Activated naive CD4-positive, alpha-beta T cell treated with anti-CD3 and anti-CD28 coated beads, Interleukin-2, amount 10 ng/mL, durations not matched to agents 7 days and 5 days (primary cell): ENCODE measurements at regions not wholly inside any gene's neighbourhood (a gene's known extent, or its start where the extent isn't known, plus 50 kb on each side); places are given as distances from the start of the nearest gene placed in this dataset.
"Not testable (repeated sequence)": the region's sequence is repeated elsewhere in the genome, so short reads cannot be mapped to it uniquely, and the experiment has no call there.

Source experiments
- CTCF ChIA-PET: fragments of 350-600 bp; sonication (Branson Sonifier 250); formaldehyde crosslinking; loops from one replicate; lab custom pipeline; 2021; ENCODE audit warnings: antibody characterized with exemption; lab: Charles Lee
- DNase-seq: peaks from one replicate; pipeline ENCODE4 v3.0.0-alpha.2; 2020
- H3K27ac Mint-ChIP-seq: one replicate; pipeline ENCODE4 v1.8.0; 2021; ENCODE audit warnings: mild to moderate bottlenecking, moderate library complexity, mixed read lengths
- H3K27me3 Mint-ChIP-seq: one replicate; pipeline ENCODE4 v1.8.0; 2021; ENCODE audit warnings: mild to moderate bottlenecking, mixed read lengths
- H3K36me3 Mint-ChIP-seq: one replicate; pipeline ENCODE4 v1.8.0; 2021; ENCODE audit warnings: mixed read lengths
- H3K4me1 Mint-ChIP-seq: one replicate; pipeline ENCODE4 v1.8.0; 2021; ENCODE audit warnings: mixed read lengths
- H3K4me3 Mint-ChIP-seq: one replicate; pipeline ENCODE4 v1.8.0; 2021; ENCODE audit warnings: mild to moderate bottlenecking, moderate library complexity, mixed read lengths
- H3K9me3 Mint-ChIP-seq: one replicate; pipeline ENCODE4 v1.8.0; 2021; ENCODE audit warnings: mixed read lengths

DNA sequence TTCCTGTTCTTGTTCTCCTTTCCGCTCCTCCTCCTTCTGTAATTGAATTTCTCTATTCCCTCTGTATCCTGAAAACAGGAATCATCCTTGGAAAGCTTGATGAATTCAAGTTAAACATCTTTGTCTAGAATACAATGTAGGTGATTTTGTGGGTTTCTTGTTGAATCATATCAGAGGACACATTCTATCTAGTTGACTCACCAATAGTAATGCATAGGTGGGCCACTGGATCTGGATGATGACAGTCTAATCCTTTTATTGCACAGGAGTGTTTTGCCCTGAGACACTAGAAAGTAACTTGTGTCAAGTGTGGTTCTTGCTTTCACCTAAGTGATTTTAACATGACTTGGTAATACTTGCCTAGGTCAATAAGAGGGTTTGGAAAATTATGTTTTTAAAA, 164.3 kb downstream of the RFPL4B start:
- Mint-ChIP-seq H3K27ac (no peak overlapping the region), H3K27me3 (no peaks in the 10 kb centered on the region), H3K4me1 (no peaks in the 10 kb centered on the region), H3K9me3 (no peaks in the 10 kb centered on the region), H3K36me3 (no peaks in the 10 kb centered on the region), H3K4me3 (no peak overlapping the region)
- CTCF ChIA-PET, result no interaction called here
- DNase-seq, result no peak

DNA sequence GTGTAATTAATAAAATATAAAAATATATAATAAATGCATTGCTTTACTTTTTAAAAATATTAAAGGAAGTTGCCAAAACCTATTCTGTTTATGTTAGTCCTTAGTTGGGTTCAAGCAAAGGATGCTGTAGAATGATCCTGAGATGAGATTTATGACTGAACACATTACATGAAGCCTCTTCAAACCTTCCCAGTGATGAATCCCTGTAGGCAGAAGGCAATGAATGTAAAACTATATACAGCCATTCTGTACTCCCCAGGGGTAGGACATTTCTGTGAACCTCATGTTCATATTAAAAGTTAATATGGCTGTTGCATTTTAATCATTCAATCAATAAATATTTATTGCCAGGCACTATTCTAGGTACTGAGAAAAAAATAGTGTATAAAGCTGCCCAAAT, 166.0 kb downstream of the RFPL4B start:
- H3K4me1 Mint-ChIP-seq, result no peaks in the 10 kb centered on the region
- no peaks in the 10 kb centered on the region for H3K9me3 Mint-ChIP-seq
- H3K27ac Mint-ChIP-seq, result no peak overlapping the region
- DNase-seq, result no peak
- no peaks in the 10 kb centered on the region for H3K36me3 Mint-ChIP-seq
- CTCF ChIA-PET, result no interaction called here
- H3K27me3 Mint-ChIP-seq, result no peaks in the 10 kb centered on the region
- no peak overlapping the region for H3K4me3 Mint-ChIP-seq

DNA sequence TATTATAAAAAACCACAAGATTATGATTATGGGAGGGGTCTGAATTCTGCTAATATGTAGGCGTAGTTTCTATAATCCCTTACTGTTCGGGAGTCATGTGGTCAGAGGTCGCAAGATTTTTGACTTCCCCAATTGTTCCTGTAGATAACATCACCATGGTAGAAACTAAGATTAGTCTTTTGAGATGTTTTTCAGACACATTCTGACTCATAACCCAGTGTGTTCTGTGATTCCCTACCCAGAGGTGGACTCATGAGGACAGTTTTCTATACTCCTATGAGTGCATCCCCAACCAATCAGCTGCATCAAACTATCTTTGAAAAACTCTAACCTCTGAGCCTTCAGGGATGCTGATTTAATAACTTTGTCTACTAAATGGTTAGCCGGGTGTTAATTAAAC, 175.5 kb downstream of the RFPL4B start:
- Mint-ChIP-seq H3K36me3 (no peaks in the 10 kb centered on the region), H3K27me3 (no peaks in the 10 kb centered on the region), H3K27ac (no peak overlapping the region), H3K9me3 (no peaks in the 10 kb centered on the region), H3K4me1 (no peaks in the 10 kb centered on the region), H3K4me3 (no peak overlapping the region)
- CTCF ChIA-PET, result no interaction called here
- DNase-seq, result no peak

DNA sequence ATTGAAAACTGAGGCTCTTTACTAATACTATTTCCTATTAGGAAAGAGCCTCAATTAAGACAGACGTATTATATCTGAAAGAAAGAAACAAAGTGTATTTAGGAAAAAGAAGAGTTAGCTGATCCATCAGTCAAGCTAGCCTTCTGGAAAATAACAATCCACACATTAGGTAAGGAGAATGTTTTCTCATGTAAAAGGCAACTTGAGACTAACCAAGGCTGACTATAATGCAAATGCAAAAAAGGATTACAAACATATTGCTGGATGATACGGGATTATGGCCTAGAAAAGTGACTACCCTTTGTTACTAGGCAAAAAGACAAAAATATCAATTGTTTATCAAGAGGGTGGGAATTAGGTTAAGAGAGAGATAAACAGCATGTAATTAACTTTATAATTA, 176.9 kb downstream of the RFPL4B start:
- no peak overlapping the region for H3K27ac Mint-ChIP-seq
- H3K27me3 Mint-ChIP-seq, result no peaks in the 10 kb centered on the region
- CTCF ChIA-PET, result no interaction called here
- DNase-seq, result no peak
- H3K9me3 Mint-ChIP-seq, result peaks cover under 1% of the 10 kb centered on the region
- H3K4me3 Mint-ChIP-seq, result no peak overlapping the region
- no peaks in the 10 kb centered on the region for H3K4me1 Mint-ChIP-seq
- no peaks in the 10 kb centered on the region for H3K36me3 Mint-ChIP-seq

DNA sequence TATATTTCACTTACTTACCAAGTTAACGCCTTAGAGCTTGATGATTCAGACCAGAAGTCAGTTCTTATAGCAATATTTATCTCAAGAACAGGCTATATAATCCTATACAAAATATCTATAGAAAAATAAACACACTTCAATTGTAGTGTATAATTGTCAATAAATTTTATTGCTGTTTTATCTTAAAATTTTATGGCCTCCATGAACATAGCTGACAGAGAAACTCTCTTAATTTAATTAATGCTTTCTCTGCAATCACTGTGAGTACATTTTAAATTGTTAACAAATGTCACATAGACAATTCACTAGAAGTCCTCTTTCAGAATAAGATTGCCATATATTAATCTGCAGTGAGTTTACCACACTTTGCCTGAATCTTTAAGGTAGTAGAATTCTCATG, 178.6 kb downstream of the RFPL4B start:
- no peaks in the 10 kb centered on the region for H3K36me3 Mint-ChIP-seq
- H3K27ac Mint-ChIP-seq, result no peak overlapping the region
- no peak overlapping the region for H3K4me3 Mint-ChIP-seq
- H3K27me3 Mint-ChIP-seq, result no peaks in the 10 kb centered on the region
- CTCF ChIA-PET, result no interaction called here
- DNase-seq, result no peak
- peaks cover 4% of the 10 kb centered on the region for H3K9me3 Mint-ChIP-seq
- H3K4me1 Mint-ChIP-seq, result no peaks in the 10 kb centered on the region

DNA sequence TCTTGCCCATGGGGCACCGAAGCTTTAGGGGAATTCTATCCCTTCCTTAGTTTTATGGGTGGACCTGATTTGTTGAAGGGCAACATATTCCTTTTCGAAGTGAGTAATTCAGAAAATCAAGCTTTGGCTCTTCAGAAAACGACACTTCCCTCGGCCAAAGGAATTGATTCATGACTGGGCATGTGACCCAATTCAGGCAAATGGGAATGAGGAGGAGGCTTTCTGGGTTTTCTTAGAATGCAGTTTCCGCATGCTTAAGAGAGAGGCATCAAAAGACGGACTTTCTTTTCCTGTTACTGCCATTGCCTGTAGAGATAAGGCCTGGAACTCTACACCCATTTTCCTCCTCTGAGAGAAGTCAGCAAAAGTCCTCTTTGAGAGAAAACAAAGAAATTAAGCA, 179.5 kb downstream of the RFPL4B start:
- no peaks in the 10 kb centered on the region for H3K4me1 Mint-ChIP-seq
- H3K27me3 Mint-ChIP-seq, result no peaks in the 10 kb centered on the region
- no peak overlapping the region for H3K4me3 Mint-ChIP-seq
- H3K9me3 Mint-ChIP-seq, result peaks cover 4% of the 10 kb centered on the region
- CTCF ChIA-PET, result no interaction called here
- no peak overlapping the region for H3K27ac Mint-ChIP-seq
- no peak for DNase-seq
- no peaks in the 10 kb centered on the region for H3K36me3 Mint-ChIP-seq

DNA sequence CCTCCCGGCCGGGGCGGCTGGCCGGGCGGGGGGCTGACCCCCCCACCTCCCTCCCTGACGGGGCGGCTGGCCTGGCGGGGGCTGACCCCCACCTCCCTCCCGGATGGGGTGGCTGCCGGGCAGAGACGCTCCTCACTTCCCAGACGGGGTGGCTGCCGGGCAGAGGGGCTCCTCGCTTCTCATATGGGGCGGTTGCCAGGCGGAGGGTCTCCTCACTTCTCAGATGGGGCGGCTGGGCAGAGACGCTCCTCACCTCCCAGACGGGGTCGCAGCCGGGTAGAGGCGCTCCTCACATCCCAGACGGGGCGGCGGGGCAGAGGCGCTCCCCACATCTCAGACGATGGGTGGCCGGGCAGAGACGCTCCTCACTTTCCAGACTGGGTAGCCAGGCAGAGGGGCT, 181.2 kb downstream of the RFPL4B start:
- H3K27me3 Mint-ChIP-seq, DNase-seq, H3K9me3 Mint-ChIP-seq, H3K4me3 Mint-ChIP-seq, H3K36me3 Mint-ChIP-seq, CTCF ChIA-PET, H3K4me1 Mint-ChIP-seq, H3K27ac Mint-ChIP-seq: not testable (repeated sequence)

DNA sequence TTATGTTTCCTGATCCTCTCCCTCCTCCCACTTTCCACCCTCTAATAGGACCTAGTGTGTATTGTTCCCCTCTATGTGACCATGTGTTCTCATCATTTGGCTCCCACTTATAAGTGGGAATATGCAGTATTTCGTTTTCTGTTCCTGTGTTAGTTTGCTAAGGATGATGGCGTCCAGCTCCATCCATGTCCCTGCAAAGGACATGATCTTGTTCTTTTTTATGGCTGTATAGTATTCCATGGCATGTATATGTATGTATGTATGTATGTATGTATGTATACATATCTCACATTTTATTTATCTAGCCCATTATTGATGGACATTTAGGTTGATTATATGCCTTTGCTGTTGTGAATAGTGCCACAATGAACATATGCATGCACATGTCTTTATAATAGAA, 188.7 kb downstream of the RFPL4B start:
- no peak for DNase-seq
- Mint-ChIP-seq H3K27me3 (no peaks in the 10 kb centered on the region), H3K4me1 (no peaks in the 10 kb centered on the region), H3K36me3 (no peaks in the 10 kb centered on the region), H3K27ac (no peak overlapping the region), H3K9me3 (peaks cover 6% of the 10 kb centered on the region), H3K4me3 (no peak overlapping the region)
- CTCF ChIA-PET, result no interaction called here

DNA sequence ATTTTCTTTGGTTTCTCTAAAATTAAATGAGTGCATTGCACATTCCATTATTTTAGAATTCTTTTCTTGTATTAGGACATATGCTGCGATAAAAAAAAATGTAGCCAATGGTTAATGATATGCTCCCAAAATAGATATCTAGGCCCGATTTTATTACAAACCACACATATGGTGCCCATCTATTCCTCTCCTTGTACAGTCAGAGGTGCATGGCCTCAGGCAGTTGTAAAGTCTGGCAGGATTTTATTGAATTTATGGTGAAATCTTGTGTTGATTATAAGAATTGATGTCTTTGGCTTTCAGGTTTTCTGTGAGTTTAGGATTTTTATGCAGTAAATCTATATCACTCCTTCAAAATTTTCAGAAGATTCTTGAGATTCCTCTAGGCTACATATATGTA, 192.2 kb downstream of the RFPL4B start:
- CTCF ChIA-PET, result no interaction called here
- Mint-ChIP-seq H3K27me3 (no peaks in the 10 kb centered on the region), H3K36me3 (no peaks in the 10 kb centered on the region), H3K27ac (no peak overlapping the region), H3K4me3 (no peak overlapping the region), H3K4me1 (no peaks in the 10 kb centered on the region), H3K9me3 (peaks cover 5% of the 10 kb centered on the region)
- DNase-seq, result no peak

DNA sequence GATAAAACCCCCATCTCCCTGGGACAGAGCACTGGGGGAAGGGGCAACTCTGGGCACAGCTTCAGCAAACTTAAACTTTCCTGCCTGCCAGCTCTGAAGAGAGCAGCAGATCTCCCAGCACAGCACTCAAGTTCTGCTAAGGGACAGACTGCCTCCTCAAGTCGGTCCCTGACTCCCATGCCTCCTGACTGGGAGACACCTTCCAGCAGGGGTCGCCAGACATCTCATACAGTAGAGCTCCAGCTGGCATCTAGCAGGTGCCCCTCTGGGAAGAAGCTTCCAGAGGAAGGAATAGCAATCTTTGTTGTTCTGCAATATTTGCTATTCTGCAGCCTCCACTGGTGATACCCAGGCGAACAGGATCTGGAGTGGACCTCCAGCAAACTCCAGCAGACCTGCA, 194.7 kb downstream of the RFPL4B start:
- DNase-seq, H3K27me3 Mint-ChIP-seq, H3K36me3 Mint-ChIP-seq, H3K27ac Mint-ChIP-seq, H3K4me1 Mint-ChIP-seq, H3K9me3 Mint-ChIP-seq, H3K4me3 Mint-ChIP-seq, CTCF ChIA-PET: not testable (repeated sequence)

DNA sequence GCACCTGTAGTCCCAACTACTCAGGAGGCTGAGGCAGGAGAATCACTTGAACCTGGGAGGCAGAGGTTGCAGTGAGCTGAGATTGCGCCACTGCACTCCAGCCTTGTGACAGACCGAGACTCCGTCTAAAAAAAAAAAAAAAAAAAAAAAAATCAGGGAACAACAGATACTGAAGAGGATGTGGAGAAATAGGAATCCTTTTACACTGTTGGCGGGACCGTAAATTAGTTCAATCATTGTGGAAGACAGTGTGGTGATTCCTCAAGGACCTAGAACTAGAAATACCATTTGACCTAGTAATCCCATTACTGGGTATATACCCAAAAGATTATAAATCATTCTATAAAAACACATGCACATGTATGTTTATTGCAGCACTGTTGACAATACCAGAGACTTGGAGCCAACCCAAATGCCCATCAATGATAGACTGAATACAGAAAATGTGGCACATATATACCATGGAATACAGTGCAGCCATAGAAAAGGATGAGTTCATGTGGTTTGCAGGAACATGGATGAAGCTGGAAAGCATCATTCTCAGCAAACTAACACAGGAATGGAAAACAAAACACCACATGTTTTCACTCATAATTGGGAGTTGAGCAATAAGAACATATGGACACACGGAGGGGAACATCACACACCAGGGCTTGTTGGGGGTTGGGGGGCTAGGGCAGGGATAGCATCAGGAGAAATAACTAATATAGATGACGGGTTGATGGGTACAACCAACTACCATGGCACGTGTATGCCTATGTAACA, 200.4 kb downstream of the RFPL4B start:
- H3K4me1 Mint-ChIP-seq, H3K36me3 Mint-ChIP-seq, H3K27me3 Mint-ChIP-seq, H3K9me3 Mint-ChIP-seq, H3K27ac Mint-ChIP-seq, DNase-seq, H3K4me3 Mint-ChIP-seq, CTCF ChIA-PET: not testable (repeated sequence)

DNA sequence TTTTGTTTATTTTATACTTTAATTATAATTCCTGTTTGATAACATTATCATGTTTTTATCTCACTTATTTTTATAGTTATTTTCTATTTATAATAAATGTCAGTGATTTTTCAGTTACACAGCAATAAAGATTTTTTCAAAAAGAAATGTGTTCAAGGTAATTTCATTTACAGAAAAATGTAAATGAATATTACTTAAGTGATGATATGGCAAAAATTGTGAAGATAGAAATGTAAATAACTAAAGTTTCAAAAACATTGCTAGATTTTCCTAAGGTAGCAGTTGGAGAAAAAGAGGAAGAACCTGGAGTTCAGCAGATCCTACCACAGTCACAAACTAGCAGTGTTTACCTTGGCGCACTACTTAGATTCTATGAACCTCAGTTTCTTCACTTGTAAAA, 202.6 kb downstream of the RFPL4B start:
- no peaks in the 10 kb centered on the region for H3K36me3 Mint-ChIP-seq
- DNase-seq, result no peak

DNA sequence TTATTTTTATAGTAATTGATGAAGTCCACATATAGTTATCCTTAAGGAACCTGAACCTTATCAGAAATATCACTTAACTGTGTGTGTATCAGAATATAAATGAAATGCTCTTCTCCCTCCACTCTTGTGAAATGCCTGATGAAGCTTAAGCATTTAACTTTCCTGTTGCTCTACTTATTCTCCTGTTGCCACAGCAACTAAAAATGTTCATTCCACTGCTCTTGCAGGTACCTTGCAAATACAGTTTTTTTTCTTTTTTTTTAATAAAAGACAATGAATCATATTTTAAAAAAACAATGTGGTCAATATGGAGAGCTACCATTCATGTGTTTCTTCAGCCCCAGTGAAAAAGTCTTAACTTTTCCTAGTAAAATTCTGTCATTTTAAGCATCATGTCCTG, 210.3 kb downstream of the RFPL4B start:
- DNase-seq, result no peak
- no peaks in the 10 kb centered on the region for H3K27me3 Mint-ChIP-seq
- CTCF ChIA-PET, result no interaction called here

More for the DNA sequence above, 202.6 kb downstream of the RFPL4B start:
- Mint-ChIP-seq H3K4me1 (no peaks in the 10 kb centered on the region), H3K27ac (no peak overlapping the region), H3K27me3 (no peaks in the 10 kb centered on the region), H3K4me3 (no peak overlapping the region), H3K9me3 (peaks cover 9% of the 10 kb centered on the region)
- CTCF ChIA-PET, result no interaction called here

DNA sequence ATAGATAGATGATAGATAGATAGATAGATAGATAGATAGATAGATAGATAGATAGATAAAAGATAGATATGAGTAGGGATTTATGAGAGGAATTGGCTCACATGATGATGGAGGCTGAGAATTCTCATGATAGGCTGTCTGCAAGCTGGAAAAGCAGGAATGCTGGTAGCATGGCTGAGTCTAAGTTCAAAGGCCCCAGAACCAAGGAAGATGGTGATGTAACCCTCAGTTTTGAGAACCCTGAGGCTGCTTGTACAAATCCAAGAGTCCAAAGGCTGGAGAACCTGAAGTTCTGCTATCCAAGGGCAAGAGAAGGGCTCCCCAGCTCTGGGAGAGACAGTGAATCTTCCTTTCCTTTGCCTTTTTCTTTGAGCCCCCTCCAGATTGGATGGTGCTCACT, 210.8 kb downstream of the RFPL4B start:
- Mint-ChIP-seq H3K4me3 (no peak overlapping the region), H3K27me3 (no peaks in the 10 kb centered on the region), H3K4me1 (no peaks in the 10 kb centered on the region), H3K27ac (no peak overlapping the region), H3K36me3 (no peaks in the 10 kb centered on the region), H3K9me3 (no peaks in the 10 kb centered on the region)
- no peak for DNase-seq
- CTCF ChIA-PET, result no interaction called here

More for the DNA sequence above, 210.3 kb downstream of the RFPL4B start:
- Mint-ChIP-seq H3K9me3 (no peaks in the 10 kb centered on the region), H3K4me1 (no peaks in the 10 kb centered on the region), H3K36me3 (no peaks in the 10 kb centered on the region), H3K27ac (no peak overlapping the region), H3K4me3 (no peak overlapping the region)

DNA sequence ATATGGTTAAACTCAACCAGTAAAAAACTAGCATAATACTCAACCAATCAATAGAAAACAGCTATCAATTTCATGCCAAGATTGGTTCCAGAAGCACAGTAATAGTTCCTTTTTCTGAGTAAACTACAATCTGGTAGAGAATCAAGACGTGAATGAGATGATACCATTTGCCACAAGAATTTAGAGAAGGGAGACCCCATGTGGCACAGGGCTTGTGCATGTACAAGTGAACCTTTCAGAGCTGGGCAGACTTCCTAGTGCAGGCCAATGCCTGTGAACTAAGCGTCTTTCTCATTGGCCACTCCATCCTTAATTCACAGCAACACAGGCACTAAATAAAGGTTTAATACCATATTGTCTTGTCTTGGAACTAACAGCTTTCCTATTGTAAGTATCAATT, 213.5 kb downstream of the RFPL4B start:
- Mint-ChIP-seq H3K9me3 (no peaks in the 10 kb centered on the region), H3K4me1 (no peaks in the 10 kb centered on the region), H3K27ac (no peak overlapping the region), H3K4me3 (no peak overlapping the region), H3K27me3 (no peaks in the 10 kb centered on the region), H3K36me3 (no peaks in the 10 kb centered on the region)
- no peak for DNase-seq
- CTCF ChIA-PET, result no interaction called here
